Kidney epithelial cell (primary cell): ENCODE measurements at regions not wholly inside any gene's neighbourhood (a gene's known extent, or its start where the extent isn't known, plus 50 kb on each side); places are given as distances from the start of the nearest gene placed in this dataset.

Experiments
- DNase-seq: peaks from one replicate; pipeline ENCODE4 v3.0.0-alpha.2; 2010; ENCODE audit warnings: low read depth
- H3K27me3 ChIP-seq: 2 replicates; pipeline ENCODE4 v1.6.0; 2011; ENCODE audit warnings: low read length; ENCODE audit not compliant: control insufficient read depth, insufficient read depth
- H3K36me3 ChIP-seq: 2 replicates; pipeline ENCODE4 v1.5.1; 2011; ENCODE audit warnings: low read length; ENCODE audit not compliant: control insufficient read depth, insufficient read depth
- H3K4me3 ChIP-seq: 2 replicates; pipeline ENCODE4 v1.5.1; 2011; ENCODE audit warnings: low read depth, mild to moderate bottlenecking, control low read depth, low read length
- CTCF ChIP-seq: IDR thresholded peaks from 2 replicates; pipeline ENCODE4 v1.5.1; 2011; ENCODE audit warnings: mild to moderate bottlenecking, moderate library complexity, low read length, control low read depth, inconsistent platforms; ENCODE audit not compliant: insufficient read depth, poor library complexity, severe bottlenecking

DNA sequence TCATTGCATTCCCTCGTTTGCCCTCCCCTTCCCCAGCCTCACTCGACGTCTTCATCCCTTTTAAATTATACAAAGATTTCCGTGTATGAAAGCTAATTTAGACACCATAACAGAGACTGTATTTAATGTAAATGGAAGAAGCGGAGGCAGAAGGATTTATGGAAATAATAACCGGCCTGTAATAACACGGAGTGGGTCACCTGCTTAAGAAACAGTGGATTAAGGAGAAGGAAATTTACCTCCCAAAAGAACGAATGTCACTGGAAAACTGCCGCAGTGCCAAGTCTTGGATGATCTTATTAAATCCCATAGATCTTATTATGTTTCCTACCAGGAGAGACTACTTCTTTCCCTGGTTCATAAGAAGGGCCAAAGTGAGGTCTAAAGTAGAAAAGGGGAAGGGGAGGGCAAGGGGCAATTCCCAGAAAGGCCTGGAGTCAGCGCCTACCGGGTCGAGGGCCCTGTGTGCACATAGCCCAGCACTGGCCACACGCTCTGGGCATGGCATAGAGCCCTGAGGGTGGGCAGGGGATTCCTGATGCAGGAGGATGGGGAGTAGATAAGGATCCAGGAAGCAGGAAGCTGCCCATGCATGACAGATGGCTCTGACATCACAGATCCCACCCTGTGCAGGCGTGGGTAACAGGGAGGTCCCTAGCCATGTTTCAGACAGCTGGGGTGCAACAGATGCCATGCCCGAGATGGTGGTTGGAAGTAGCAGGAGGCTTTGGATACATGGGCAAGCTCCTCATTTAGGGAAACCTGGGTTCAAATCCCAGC is 56.2 kb upstream of the RPL38 start:
- no peak for TF ChIP-seq CTCF

GRCh38 chr17:74147966-74148365 is 55.5 kb upstream of the RPL38 start:
- no peak for TF ChIP-seq CTCF
- Histone ChIP-seq H3K4me3 (no peak overlapping the region), H3K27me3 (no peaks in the 10 kb centered on the region), H3K36me3 (no peaks in the 10 kb centered on the region)
- no peak for DNase-seq

More for the DNA sequence above, 56.2 kb upstream of the RPL38 start:
- H3K27me3 ChIP-seq = no peaks in the 10 kb centered on the region
- no peak overlapping the region for H3K4me3 ChIP-seq
- no peaks in the 10 kb centered on the region for H3K36me3 ChIP-seq
- DNase-seq = no peak

DNA sequence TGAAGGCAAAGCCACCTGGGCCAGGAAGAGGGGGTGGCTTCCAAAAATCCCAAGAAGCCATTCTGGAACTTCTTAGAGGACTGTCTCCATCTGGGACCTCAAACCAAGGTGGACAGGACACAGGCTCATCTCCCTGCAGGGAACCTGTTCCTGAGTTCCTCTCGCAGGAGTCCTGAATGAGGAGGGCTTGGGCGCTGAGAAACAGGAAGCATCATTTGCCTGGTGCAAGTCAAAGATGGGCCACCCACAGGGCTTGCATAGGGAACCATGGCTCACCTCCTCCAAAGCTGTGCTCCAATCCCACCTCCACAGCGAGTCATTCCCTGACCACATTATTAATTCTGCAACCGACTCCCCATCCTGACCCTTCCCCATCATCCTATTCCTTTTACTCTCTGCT is 55.0 kb upstream of the RPL38 start:
- TF ChIP-seq CTCF = no peak
- Histone ChIP-seq H3K27me3 (no peaks in the 10 kb centered on the region), H3K4me3 (no peak overlapping the region), H3K36me3 (no peaks in the 10 kb centered on the region)
- no peak for DNase-seq

GRCh38 chr17:74148901-74149596 is 54.4 kb upstream of the RPL38 start:
- H3K27me3 ChIP-seq = no peaks in the 10 kb centered on the region
- no peak for DNase-seq
- no peak overlapping the region for H3K4me3 ChIP-seq
- H3K36me3 ChIP-seq = no peaks in the 10 kb centered on the region
- TF ChIP-seq CTCF = no peak

- Histone ChIP-seq H3K36me3 (no peaks in the 10 kb centered on the region), H3K4me3 (no peak overlapping the region), H3K27me3 (no peaks in the 10 kb centered on the region)
- no peak for DNase-seq
- TF ChIP-seq CTCF = no peak
These were observed 53.7 kb upstream of the RPL38 start for GRCh38 chr17:74149597-74150427.
